K562 (cell line): ENCODE measurements at regions not wholly inside any gene's neighbourhood (a gene's known extent, or its start where the extent isn't known, plus 50 kb on each side); places are given as distances from the start of the nearest gene placed in this dataset.

Experiments used
- CBFA2T3 ChIP-seq: fragments of 450-650 bp; IDR thresholded peaks from 2 replicates; pipeline ENCODE4 v1.6.1; 2017
- GABPB2 ChIP-seq: fragments of 250-450 bp; sonication (Bioruptor Pico); conservative IDR thresholded peaks from 2 replicates; pipeline ENCODE4 v1.5.1; 2021; ENCODE audit warnings: mild to moderate bottlenecking
- HMG20A ChIP-seq: fragments of 450-650 bp; formaldehyde crosslinking; conservative IDR thresholded peaks from 2 replicates; pipeline ENCODE4 v1.4.0; 2020; ENCODE audit warnings: mild to moderate bottlenecking, mixed read lengths
- MEIS2 ChIP-seq: fragments of 450-650 bp; IDR thresholded peaks from 2 replicates; pipeline ENCODE4 v1.6.1; 2014; ENCODE audit warnings: mild to moderate bottlenecking; ENCODE audit not compliant: partially characterized antibody
- MGA ChIP-seq: fragments of 450-650 bp; IDR thresholded peaks from 2 replicates; pipeline ENCODE4 v1.6.1; 2016; ENCODE audit warnings: mild to moderate bottlenecking, moderate library complexity
- NUFIP1 ChIP-seq: fragments of 450-650 bp; IDR thresholded peaks from 2 replicates; pipeline ENCODE4 v1.6.1; 2018; ENCODE audit not compliant: partially characterized antibody
- SRF ChIP-seq, 2 experiments: fragments of 250-450, 450-650 bp in 1 of 2; sonication (Bioruptor Pico) in 1 of 2; sonication (generic) in 1 of 2; formaldehyde crosslinking; IDR thresholded peaks; 2 replicates each; pipeline versions ENCODE4 v1.5.0 to v1.5.1; 2020 to 2022; ENCODE audit warnings: mild to moderate bottlenecking in 1 of 2, missing genetic modification reagents in 1 of 2
- STAG1 ChIP-seq: sonication (generic); formaldehyde crosslinking; IDR thresholded peaks from 2 replicates; pipeline ENCODE4 v1.5.0; 2020; ENCODE audit warnings: missing genetic modification reagents, borderline replicate concordance
- TCF3 ChIP-seq: sonication (generic); formaldehyde crosslinking; IDR thresholded peaks from 2 replicates; pipeline ENCODE4 v1.4.0; 2020; ENCODE audit warnings: mild to moderate bottlenecking, missing genetic modification reagents
- TEAD4 ChIP-seq, 2 experiments: sonication (generic) in 1 of 2; formaldehyde crosslinking in 1 of 2; IDR thresholded peaks; 2 replicates each; pipeline versions ENCODE4 v1.6.1 to v1.8.0; 2012 to 2022; ENCODE audit warnings: borderline replicate concordance in 1 of 2, inconsistent platforms in 1 of 2, low read length in 1 of 2, mild to moderate bottlenecking in 1 of 2, missing genetic modification reagents in 1 of 2
- TGIF2 ChIP-seq: sonication (generic); formaldehyde crosslinking; IDR thresholded peaks from 2 replicates; pipeline ENCODE4 v1.8.1; 2022; ENCODE audit warnings: mild to moderate bottlenecking, missing genetic modification reagents, moderate library complexity
- ZSCAN32 ChIP-seq: fragments of 450-650 bp; formaldehyde crosslinking; IDR thresholded peaks from 2 replicates; pipeline ENCODE4 v1.4.0; 2020; ENCODE audit warnings: mild to moderate bottlenecking, moderate library complexity
- TF ChIP-seq, protein P1 (sequence below), 2 experiments: IDR thresholded peaks; 2 replicates each; pipeline ENCODE4 v1.6.1; 2011; ENCODE audit warnings: borderline replicate concordance in 1 of 2, control low read depth in 1 of 2, low read depth in 1 of 2, low read length in 1 of 2, mild to moderate bottlenecking in 1 of 2, mixed read lengths in 1 of 2, moderate library complexity in 1 of 2; ENCODE audit not compliant: insufficient read depth in 1 of 2, insufficient read length in 1 of 2, poor library complexity in 1 of 2, severe bottlenecking in 1 of 2; ENCODE audit errors: extremely low read depth in 1 of 2
- TF ChIP-seq, protein P2 (sequence below): sonication (generic); formaldehyde crosslinking; IDR thresholded peaks from 2 replicates; pipeline ENCODE4 v1.8.0; 2022; ENCODE audit warnings: mild to moderate bottlenecking, missing genetic modification reagents, borderline replicate concordance

DNA sequence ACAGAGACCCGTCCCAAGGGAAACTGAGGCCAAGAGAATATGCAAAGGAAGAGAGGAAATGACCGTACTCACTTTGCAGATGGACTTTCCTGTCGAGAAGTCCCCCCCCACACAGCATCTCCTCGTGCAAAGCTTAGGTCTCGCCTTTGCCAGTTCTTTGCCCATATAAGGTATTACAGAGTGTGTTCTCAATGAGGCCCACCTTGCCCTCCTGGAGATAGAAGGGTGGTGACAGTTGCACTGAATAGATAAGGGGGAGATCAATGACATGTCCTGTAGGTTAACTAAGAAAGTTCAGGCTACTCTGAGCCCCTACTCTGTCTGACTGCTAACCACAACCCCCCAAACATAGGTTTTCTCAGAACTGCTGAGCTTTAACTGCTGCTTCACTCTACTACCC is 68.2 kb upstream of the SPTLC1 start (continued):
- TF ChIP-seq MGA (peak; percentile 34; the same call in 1 of the 2 replicates), GABPB2 (CRISPR knock-in tag) (no peak), TGIF2 (CRISPR knock-in tag) (no peak), SRF (CRISPR knock-in tag; IDR thresholded peaks at IDR 0.05) (peak; percentile 78 to 96), TEAD4 (IDR thresholded peaks at IDR 0.05; ENCODE audit: low read length) (peak; percentile 23; the same call in 1 of the 2 replicates), TEAD4 (CRISPR knock-in tag; IDR thresholded peaks at IDR 0.05; ENCODE audit: borderline replicate concordance) (no peak), HMG20A (no peak), ZSCAN32 (CRISPR knock-in tag) (no peak), NUFIP1 (no peak), MEIS2 (peak; percentile 55), STAG1 (CRISPR knock-in tag) (no peak), CBFA2T3 (peak; percentile 80), TCF3 (peak; percentile 58)
- TF ChIP-seq, protein P1, sequence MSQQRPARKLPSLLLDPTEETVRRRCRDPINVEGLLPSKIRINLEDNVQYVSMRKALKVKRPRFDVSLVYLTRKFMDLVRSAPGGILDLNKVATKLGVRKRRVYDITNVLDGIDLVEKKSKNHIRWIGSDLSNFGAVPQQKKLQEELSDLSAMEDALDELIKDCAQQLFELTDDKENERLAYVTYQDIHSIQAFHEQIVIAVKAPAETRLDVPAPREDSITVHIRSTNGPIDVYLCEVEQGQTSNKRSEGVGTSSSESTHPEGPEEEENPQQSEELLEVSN (IDR thresholded peaks at IDR 0.05; ENCODE audit: borderline replicate concordance in 1 of 2, extremely low read depth in 1 of 2, insufficient read depth in 1 of 2, insufficient read length in 1 of 2, low read depth in 1 of 2, low read length in 1 of 2, poor library complexity in 1 of 2, severe bottlenecking in 1 of 2) = peak in 1 of 2 experiments; percentile 54
- TF ChIP-seq, protein P2, sequence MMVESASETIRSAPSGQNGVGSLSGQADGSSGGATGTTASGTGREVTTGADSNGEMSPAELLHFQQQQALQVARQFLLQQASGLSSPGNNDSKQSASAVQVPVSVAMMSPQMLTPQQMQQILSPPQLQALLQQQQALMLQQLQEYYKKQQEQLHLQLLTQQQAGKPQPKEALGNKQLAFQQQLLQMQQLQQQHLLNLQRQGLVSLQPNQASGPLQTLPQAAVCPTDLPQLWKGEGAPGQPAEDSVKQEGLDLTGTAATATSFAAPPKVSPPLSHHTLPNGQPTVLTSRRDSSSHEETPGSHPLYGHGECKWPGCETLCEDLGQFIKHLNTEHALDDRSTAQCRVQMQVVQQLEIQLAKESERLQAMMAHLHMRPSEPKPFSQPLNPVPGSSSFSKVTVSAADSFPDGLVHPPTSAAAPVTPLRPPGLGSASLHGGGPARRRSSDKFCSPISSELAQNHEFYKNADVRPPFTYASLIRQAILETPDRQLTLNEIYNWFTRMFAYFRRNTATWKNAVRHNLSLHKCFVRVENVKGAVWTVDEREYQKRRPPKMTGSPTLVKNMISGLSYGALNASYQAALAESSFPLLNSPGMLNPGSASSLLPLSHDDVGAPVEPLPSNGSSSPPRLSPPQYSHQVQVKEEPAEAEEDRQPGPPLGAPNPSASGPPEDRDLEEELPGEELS (CRISPR knock-in tag) = no peak
